IMR-90 (cell line): ENCODE measurements at regions not wholly inside any gene's neighbourhood (a gene's known extent, or its start where the extent isn't known, plus 50 kb on each side); places are given as distances from the start of the nearest gene placed in this dataset.

Experiments used
- ATAC-seq: fragments of 200-7000 bp; cut with Tn5 transposase; 2 replicates; pipeline ENCODE4 v1.9.1; 2020; ENCODE audit warnings: low read depth, mild to moderate bottlenecking, moderate library complexity
- BruUV-seq: library from RNA; stranded (reverse); fragments of 400-500 nt; replicated peaks from 2 replicates; lab custom pipeline; 2021; lab: Mats Ljungman, UMichigan
- CTCF ChIA-PET: fragments of 300-600 bp; formaldehyde crosslinking; extraction: SDS; loops from one replicate; lab custom pipeline; 2021; ENCODE audit warnings: antibody characterized with exemption; lab: Yijun Ruan, JAX
- POLR2A ChIA-PET: fragments of 300-600 bp; sonication (Branson Sonifier 250); formaldehyde crosslinking; loops from one replicate; lab custom pipeline; 2022; ENCODE audit warnings: antibody characterized with exemption; ENCODE audit not compliant: unreplicated experiment; lab: Charles Lee
- DNase-seq: peaks from one replicate; pipeline ENCODE4 v3.0.0; 2013
- H2AFZ ChIP-seq: replicated peaks from 2 replicates; pipeline ENCODE3; 2013; ENCODE audit warnings: low read length, mild to moderate bottlenecking; ENCODE audit not compliant: poor library complexity
- H2AK5ac ChIP-seq: 2 replicates; pipeline ENCODE4 v1.6.1; 2013; ENCODE audit warnings: low read depth, low read length, inconsistent platforms
- H2AK9ac ChIP-seq: replicated peaks from 2 replicates; pipeline ENCODE3; 2013; ENCODE audit warnings: mild to moderate bottlenecking, low read depth, low read length, moderate library complexity; ENCODE audit not compliant: poor library complexity
- H2BK120ac ChIP-seq: 2 replicates; pipeline ENCODE4 v1.6.1; 2013; ENCODE audit warnings: low read depth, low read length, inconsistent platforms
- H2BK15ac ChIP-seq: 3 replicates; pipeline ENCODE4 v1.6.1; 2013; ENCODE audit warnings: low read depth, low read length, inconsistent platforms
- H2BK20ac ChIP-seq: 2 replicates; pipeline ENCODE4 v1.6.1; 2013; ENCODE audit warnings: low read depth, mild to moderate bottlenecking, inconsistent platforms, low read length, moderate library complexity
- H2BK5ac ChIP-seq: 2 replicates; pipeline ENCODE4 v1.6.1; 2013; ENCODE audit warnings: mild to moderate bottlenecking, low read depth, low read length, inconsistent platforms; ENCODE audit not compliant: poor library complexity, severe bottlenecking
- H3K14ac ChIP-seq: replicated peaks from 2 replicates; pipeline ENCODE4 v1.6.1; 2013; ENCODE audit warnings: low read depth, low read length, inconsistent platforms
- H3K18ac ChIP-seq: 2 replicates; pipeline ENCODE4 v1.6.1; 2013; ENCODE audit warnings: low read depth, low read length, control low read depth
- H3K23ac ChIP-seq: 2 replicates; pipeline ENCODE4 v1.6.1; 2013; ENCODE audit warnings: low read depth, low read length, inconsistent platforms
- H3K27ac ChIP-seq: 2 replicates; pipeline ENCODE4 v1.5.1; 2013; ENCODE audit warnings: mild to moderate bottlenecking, control low read depth, low read length; ENCODE audit not compliant: insufficient read depth
- H3K27me3 ChIP-seq: 2 replicates; pipeline ENCODE4 v1.6.1; 2013; ENCODE audit warnings: low read length; ENCODE audit not compliant: control insufficient read depth, insufficient read depth
- H3K36me3 ChIP-seq: 2 replicates; pipeline ENCODE4 v1.6.1; 2013; ENCODE audit warnings: low read length, mixed read lengths; ENCODE audit not compliant: control insufficient read depth, insufficient read depth
- H3K4ac ChIP-seq: 2 replicates; pipeline ENCODE4 v1.6.1; 2013; ENCODE audit warnings: low read depth, low read length, inconsistent platforms
- H3K4me1 ChIP-seq: 2 replicates; pipeline ENCODE4 v1.6.1; 2013; ENCODE audit warnings: low read length, mixed read lengths; ENCODE audit not compliant: control insufficient read depth, insufficient read depth
- H3K4me2 ChIP-seq: 2 replicates; pipeline ENCODE4 v1.6.1; 2013; ENCODE audit warnings: low read depth, mild to moderate bottlenecking, control low read depth, low read length, moderate library complexity
- H3K4me3 ChIP-seq: 2 replicates; pipeline ENCODE4 v1.5.1; 2013; ENCODE audit warnings: low read depth, mild to moderate bottlenecking, control low read depth, low read length, moderate library complexity; ENCODE audit not compliant: insufficient read depth
- H3K56ac ChIP-seq: 2 replicates; pipeline ENCODE4 v1.6.1; 2013; ENCODE audit warnings: low read length, inconsistent platforms; ENCODE audit not compliant: insufficient read depth; ENCODE audit errors: extremely low read depth
- H3K79me1 ChIP-seq, 2 experiments: 2 replicates each; pipeline ENCODE4 v1.6.1; 2013; ENCODE audit warnings: low read length in 2 of 2, inconsistent platforms in 1 of 2, low read depth in 1 of 2
- H3K9ac ChIP-seq: 2 replicates; pipeline ENCODE4 v1.6.1; 2013; ENCODE audit warnings: low read depth, low read length, control low read depth
- H3K9me1 ChIP-seq: 2 replicates; pipeline ENCODE4 v1.6.1; 2013; ENCODE audit warnings: low read length, inconsistent platforms; ENCODE audit not compliant: insufficient read depth
- H3K9me3 ChIP-seq: 2 replicates; pipeline ENCODE4 v1.6.1; 2013; ENCODE audit warnings: low read length; ENCODE audit not compliant: control insufficient read depth, insufficient read depth
- H4K20me1 ChIP-seq: 2 replicates; pipeline ENCODE4 v1.6.1; 2013; ENCODE audit warnings: low read length, inconsistent platforms; ENCODE audit not compliant: insufficient read depth
- H4K5ac ChIP-seq: 2 replicates; pipeline ENCODE4 v1.6.1; 2013; ENCODE audit warnings: mild to moderate bottlenecking, low read depth, low read length, control low read depth
- H4K8ac ChIP-seq, 2 experiments: 2 replicates each; pipeline ENCODE4 v1.6.1; 2013; ENCODE audit warnings: low read depth in 2 of 2, low read length in 2 of 2, control low read depth in 1 of 2, inconsistent platforms in 1 of 2
- H4K91ac ChIP-seq: 2 replicates; pipeline ENCODE4 v1.6.1; 2013; ENCODE audit warnings: low read depth, low read length, inconsistent platforms; ENCODE audit not compliant: insufficient read depth
- MAFK ChIP-seq: IDR thresholded peaks from 2 replicates; pipeline ENCODE4 v1.6.1; 2012; ENCODE audit warnings: low read depth, low read length, improper control_type of control experiment
- NFE2L2 ChIP-seq: fragments of 150-350 bp; IDR thresholded peaks from 2 replicates; pipeline ENCODE4 v1.6.1; 2016; ENCODE audit warnings: low read depth, mild to moderate bottlenecking, low read length
- POLR2A ChIP-seq: IDR thresholded peaks from 2 replicates; pipeline ENCODE4 v1.6.1; 2012; ENCODE audit warnings: mild to moderate bottlenecking, low read depth, low read length
- RCOR1 ChIP-seq: IDR thresholded peaks from 2 replicates; pipeline ENCODE4 v1.6.1; 2012; ENCODE audit warnings: mild to moderate bottlenecking, low read length, improper control_type of control experiment; ENCODE audit not compliant: insufficient replicate concordance
- WGBS, 2 experiments: methylation state at CpG; one replicate each; pipeline versions ENCODE4 v1.1.5 to v1.1.7; 2013; ENCODE audit warnings: missing lambda C conversion rate in 2 of 2; ENCODE audit not compliant: insufficient read length in 1 of 2; ENCODE audit errors: extremely low coverage in 2 of 2; 5-methylcytosine and 5-hydroxymethylcytosine counted together
- dilution Hi-C: fragments of 300-500 bp; cut with HindIII; formaldehyde crosslinking; loops from one replicate; pipeline ENCODE4 v1.14.3; 2018; ENCODE audit warnings: low sequenced_read_pairs; ENCODE audit not compliant: unreplicated experiment
- in situ Hi-C: fragments of 300-500 bp; cut with MboI; formaldehyde crosslinking; loops from 3 replicates; pipeline ENCODE4 v1.14.3; 2019; ENCODE audit warnings: low sequenced_read_pairs, inconsistent platforms, mixed read lengths
- intact Hi-C: fragments of 100-400 bp; cut with micrococcal nuclease; formaldehyde crosslinking; loops from 2 replicates; pipeline ENCODE4 v1.10.0; 2022
- TF ChIP-seq, protein P1 (sequence below): fragments of 150-350 bp; IDR thresholded peaks from 2 replicates; pipeline ENCODE4 v1.6.1; 2017; ENCODE audit warnings: mild to moderate bottlenecking, antibody characterized with exemption, low read length, low read depth
- TF ChIP-seq, protein P2 (sequence below): conservative IDR thresholded peaks from 2 replicates; pipeline ENCODE4 v1.5.1; 2012; ENCODE audit warnings: mild to moderate bottlenecking, low read depth, low read length, improper control_type of control experiment

DNA sequence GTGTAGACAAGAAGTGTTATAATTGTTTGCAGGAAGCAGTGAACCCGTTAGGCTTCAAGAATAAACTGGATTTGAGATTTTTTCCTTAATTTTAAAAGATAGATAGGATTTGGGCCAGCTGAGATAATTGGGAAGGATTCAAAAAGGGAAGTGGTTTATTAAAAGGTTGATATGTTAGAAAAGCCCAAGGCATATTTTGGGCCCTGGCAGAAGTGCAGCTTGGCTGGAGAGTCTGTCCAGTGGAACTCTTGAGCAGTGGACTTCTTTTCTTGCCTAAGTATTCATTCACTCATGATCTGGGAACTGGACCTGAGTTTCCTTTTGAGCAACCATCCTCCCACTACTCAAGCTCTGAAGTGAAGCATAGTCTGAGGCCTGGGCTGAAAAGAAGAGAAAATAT lies 433.4 kb downstream of the ZSWIM6 start:
- H4K20me1 ChIP-seq = no peaks in the 10 kb centered on the region
- H2BK5ac ChIP-seq = no peak overlapping the region
- TF ChIP-seq MAFK = no peak
- TF ChIP-seq NFE2L2 = no peak
- TF ChIP-seq RCOR1 = no peak
- TF ChIP-seq, protein P1, sequence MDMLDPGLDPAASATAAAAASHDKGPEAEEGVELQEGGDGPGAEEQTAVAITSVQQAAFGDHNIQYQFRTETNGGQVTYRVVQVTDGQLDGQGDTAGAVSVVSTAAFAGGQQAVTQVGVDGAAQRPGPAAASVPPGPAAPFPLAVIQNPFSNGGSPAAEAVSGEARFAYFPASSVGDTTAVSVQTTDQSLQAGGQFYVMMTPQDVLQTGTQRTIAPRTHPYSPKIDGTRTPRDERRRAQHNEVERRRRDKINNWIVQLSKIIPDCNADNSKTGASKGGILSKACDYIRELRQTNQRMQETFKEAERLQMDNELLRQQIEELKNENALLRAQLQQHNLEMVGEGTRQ = no peak
- no peak for TF ChIP-seq POLR2A
- TF ChIP-seq, protein P2, sequence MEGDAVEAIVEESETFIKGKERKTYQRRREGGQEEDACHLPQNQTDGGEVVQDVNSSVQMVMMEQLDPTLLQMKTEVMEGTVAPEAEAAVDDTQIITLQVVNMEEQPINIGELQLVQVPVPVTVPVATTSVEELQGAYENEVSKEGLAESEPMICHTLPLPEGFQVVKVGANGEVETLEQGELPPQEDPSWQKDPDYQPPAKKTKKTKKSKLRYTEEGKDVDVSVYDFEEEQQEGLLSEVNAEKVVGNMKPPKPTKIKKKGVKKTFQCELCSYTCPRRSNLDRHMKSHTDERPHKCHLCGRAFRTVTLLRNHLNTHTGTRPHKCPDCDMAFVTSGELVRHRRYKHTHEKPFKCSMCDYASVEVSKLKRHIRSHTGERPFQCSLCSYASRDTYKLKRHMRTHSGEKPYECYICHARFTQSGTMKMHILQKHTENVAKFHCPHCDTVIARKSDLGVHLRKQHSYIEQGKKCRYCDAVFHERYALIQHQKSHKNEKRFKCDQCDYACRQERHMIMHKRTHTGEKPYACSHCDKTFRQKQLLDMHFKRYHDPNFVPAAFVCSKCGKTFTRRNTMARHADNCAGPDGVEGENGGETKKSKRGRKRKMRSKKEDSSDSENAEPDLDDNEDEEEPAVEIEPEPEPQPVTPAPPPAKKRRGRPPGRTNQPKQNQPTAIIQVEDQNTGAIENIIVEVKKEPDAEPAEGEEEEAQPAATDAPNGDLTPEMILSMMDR = no peak
- H3K9me1 ChIP-seq = no peaks in the 10 kb centered on the region
- dilution Hi-C loops = no loop called here
- intact Hi-C loops = no loop called here
- ChIA-PET CTCF (no interaction called here), POLR2A (no interaction called here)
- no peak overlapping the region for H2AK5ac ChIP-seq
- no peak overlapping the region for H4K91ac ChIP-seq
- no peak overlapping the region for H2AK9ac ChIP-seq
- H3K4me2 ChIP-seq = no peak overlapping the region
- H3K9ac ChIP-seq = no peak overlapping the region
- no peak overlapping the region for H3K56ac ChIP-seq
- H3K23ac ChIP-seq = no peak overlapping the region
- 18% methylated on average over 1 of the region's 1 CpG; no CpG with 5 or more reads in 1 of the 2 experiments for WGBS, 2 experiments
- H3K4me3 ChIP-seq = no peak overlapping the region
- H2BK120ac ChIP-seq = no peak overlapping the region
- H3K9me3 ChIP-seq = no peaks in the 10 kb centered on the region
- H3K27ac ChIP-seq = no peak overlapping the region
- DNase-seq (no peak), ATAC-seq (no peak)
- no peak overlapping the region for H2BK20ac ChIP-seq
- H4K8ac ChIP-seq = no peak overlapping the region
- no peaks in the 10 kb centered on the region for H3K27me3 ChIP-seq
- no peak overlapping the region for H2AFZ ChIP-seq
- H3K14ac ChIP-seq = no peak overlapping the region
- H4K5ac ChIP-seq = no peak overlapping the region
- H2BK15ac ChIP-seq = no peak overlapping the region
- H3K79me1 ChIP-seq = no peaks in the 10 kb centered on the region
- no peaks in the 10 kb centered on the region for H3K4me1 ChIP-seq
- H3K18ac ChIP-seq = no peak overlapping the region
- no peak overlapping the region for H3K4ac ChIP-seq
- no peaks in the 10 kb centered on the region for H3K36me3 ChIP-seq
- in situ Hi-C loops = no loop called here
- BruUV-seq = no TSS peak
